ENCODE measurements at regions not wholly inside any gene's neighbourhood (a gene's known extent, or its start where the extent isn't known, plus 50 kb on each side); places are given as distances from the start of the nearest gene placed in this dataset.
"Not testable (repeated sequence)": the region's sequence is repeated elsewhere in the genome, so short reads cannot be mapped to it uniquely, and the experiment has no call there.

GRCh38 chr12:41680155-41680554 is 464.5 kb downstream of the GXYLT1 start:
- Histone ChIP-seq H3K36me3 (ENCODE audit: insufficient read depth) (no peaks in the 10 kb centered on the region), H3K4me3 (ENCODE audit: low read depth, low read length) (no peak overlapping the region), H3K4me1 (ENCODE audit: insufficient read depth) (no peaks in the 10 kb centered on the region), H3K27ac (ENCODE audit: low read depth) (no peak overlapping the region)
- WGBS = 88% methylated on average over 1 of the region's 1 CpG
- DNase-seq (ENCODE audit: extremely low spot score) = no peak

- Histone ChIP-seq H3K4me3 (ENCODE audit: low read depth, low read length) (no peak overlapping the region), H3K27ac (ENCODE audit: low read depth) (no peak overlapping the region), H3K4me1 (ENCODE audit: insufficient read depth) (no peaks in the 10 kb centered on the region), H3K36me3 (ENCODE audit: insufficient read depth) (no peaks in the 10 kb centered on the region)
- 21% methylated on average over 4 of the region's 4 CpGs for WGBS
- DNase-seq (ENCODE audit: extremely low spot score) = no peak
These were observed 475.6 kb downstream of the PDZRN4 start for GRCh38 chr12:41663598-41664265.

GRCh38 chr12:41661141-41661765 is 473.1 kb downstream of the PDZRN4 start:
- H3K4me1 ChIP-seq (ENCODE audit: insufficient read depth) = no peaks in the 10 kb centered on the region

GRCh38 chr12:41656454-41656853 is 468.3 kb downstream of the PDZRN4 start:
- H3K4me3 ChIP-seq (ENCODE audit: low read depth, low read length) = no peak overlapping the region
- no peaks in the 10 kb centered on the region for H3K4me1 ChIP-seq (ENCODE audit: insufficient read depth)
- no peaks in the 10 kb centered on the region for H3K36me3 ChIP-seq (ENCODE audit: insufficient read depth)
- no peak overlapping the region for H3K27ac ChIP-seq (ENCODE audit: low read depth)
- DNase-seq (ENCODE audit: extremely low spot score) = no peak
- WGBS = 67% methylated on average over 1 of the region's 1 CpG

More at GRCh38 chr12:41661141-41661765, 473.1 kb downstream of the PDZRN4 start:
- DNase-seq (ENCODE audit: extremely low spot score) = no peak
- Histone ChIP-seq H3K36me3 (ENCODE audit: insufficient read depth) (no peaks in the 10 kb centered on the region), H3K27ac (ENCODE audit: low read depth) (no peak overlapping the region), H3K4me3 (ENCODE audit: low read depth, low read length) (no peak overlapping the region)
- 77% methylated on average over 4 of the region's 4 CpGs for whole genome bisulfite sequencing

- Histone ChIP-seq H3K36me3 (ENCODE audit: insufficient read depth) (no peaks in the 10 kb centered on the region), H3K4me1 (ENCODE audit: insufficient read depth) (no peaks in the 10 kb centered on the region), H3K4me3 (ENCODE audit: low read depth, low read length) (no peak overlapping the region), H3K27ac (ENCODE audit: low read depth) (no peak overlapping the region)
- WGBS = 86% methylated on average over 7 of the region's 7 CpGs
- DNase-seq (ENCODE audit: extremely low spot score) = no peak
These were observed 465.5 kb downstream of the PDZRN4 start for GRCh38 chr12:41653386-41654326.

GRCh38 chr12:41652981-41653380 is 464.9 kb downstream of the PDZRN4 start:
- 84% methylated on average over 8 of the region's 8 CpGs for WGBS
- Histone ChIP-seq H3K27ac (ENCODE audit: low read depth) (no peak overlapping the region), H3K36me3 (ENCODE audit: insufficient read depth) (no peaks in the 10 kb centered on the region), H3K4me3 (ENCODE audit: low read depth, low read length) (no peak overlapping the region), H3K4me1 (ENCODE audit: insufficient read depth) (no peaks in the 10 kb centered on the region)
- DNase-seq (ENCODE audit: extremely low spot score) = no peak

GRCh38 chr12:41645624-41646023 is 457.5 kb downstream of the PDZRN4 start:
- Histone ChIP-seq H3K4me3 (ENCODE audit: low read depth, low read length) (no peak overlapping the region), H3K27ac (ENCODE audit: low read depth) (no peak overlapping the region), H3K36me3 (ENCODE audit: insufficient read depth) (no peaks in the 10 kb centered on the region), H3K4me1 (ENCODE audit: insufficient read depth) (no peaks in the 10 kb centered on the region)
- no peak for DNase-seq (ENCODE audit: extremely low spot score)
- 97% methylated on average over 1 of the region's 1 CpG for WGBS

- H3K4me1 ChIP-seq (ENCODE audit: insufficient read depth); DNase-seq (ENCODE audit: extremely low spot score); H3K27ac ChIP-seq (ENCODE audit: low read depth); H3K4me3 ChIP-seq (ENCODE audit: low read depth, low read length); H3K36me3 ChIP-seq (ENCODE audit: insufficient read depth): not testable (repeated sequence)
- 87% methylated on average over 11 of the region's 11 CpGs for WGBS
These were observed 454.7 kb downstream of the PDZRN4 start for GRCh38 chr12:41642808-41643207.

- Histone ChIP-seq H3K4me3 (ENCODE audit: low read depth, low read length) (no peak overlapping the region), H3K36me3 (ENCODE audit: insufficient read depth) (no peaks in the 10 kb centered on the region), H3K27ac (ENCODE audit: low read depth) (no peak overlapping the region), H3K4me1 (ENCODE audit: insufficient read depth) (no peaks in the 10 kb centered on the region)
- DNase-seq (ENCODE audit: extremely low spot score) = no peak
- WGBS = 76% methylated on average over 4 of the region's 4 CpGs
These were observed 448.5 kb downstream of the PDZRN4 start for GRCh38 chr12:41636653-41637052.

- H3K27ac ChIP-seq (ENCODE audit: low read depth) = no peak overlapping the region
- no peak overlapping the region for H3K4me3 ChIP-seq (ENCODE audit: low read depth, low read length)
- 44% methylated on average over 5 of the region's 5 CpGs for WGBS
These were observed 447.7 kb downstream of the PDZRN4 start for GRCh38 chr12:41635626-41636364.

GRCh38 chr12:41634091-41634490 is 446.0 kb downstream of the PDZRN4 start:
- DNase-seq (ENCODE audit: extremely low spot score) = no peak
- Histone ChIP-seq H3K4me1 (ENCODE audit: insufficient read depth) (no peaks in the 10 kb centered on the region), H3K27ac (ENCODE audit: low read depth) (no peak overlapping the region), H3K4me3 (ENCODE audit: low read depth, low read length) (no peak overlapping the region), H3K36me3 (ENCODE audit: insufficient read depth) (no peaks in the 10 kb centered on the region)
- WGBS = 84% methylated on average over 4 of the region's 4 CpGs

More at GRCh38 chr12:41635626-41636364, 447.7 kb downstream of the PDZRN4 start:
- Histone ChIP-seq H3K36me3 (ENCODE audit: insufficient read depth) (no peaks in the 10 kb centered on the region), H3K4me1 (ENCODE audit: insufficient read depth) (no peaks in the 10 kb centered on the region)
- no peak for DNase-seq (ENCODE audit: extremely low spot score)

- DNase-seq (ENCODE audit: extremely low spot score) = no peak
- H3K4me1 ChIP-seq (ENCODE audit: insufficient read depth) = no peaks in the 10 kb centered on the region
- no peaks in the 10 kb centered on the region for H3K36me3 ChIP-seq (ENCODE audit: insufficient read depth)
- 93% methylated on average over 1 of the region's 1 CpG for WGBS
- no peak overlapping the region for H3K4me3 ChIP-seq (ENCODE audit: low read depth, low read length)
- no peak overlapping the region for H3K27ac ChIP-seq (ENCODE audit: low read depth)
These were observed 441.5 kb downstream of the PDZRN4 start for GRCh38 chr12:41629611-41630010.

GRCh38 chr12:41627476-41627875 is 439.4 kb downstream of the PDZRN4 start:
- no peaks in the 10 kb centered on the region for H3K36me3 ChIP-seq (ENCODE audit: insufficient read depth)
- DNase-seq (ENCODE audit: extremely low spot score) = no peak
- no peak overlapping the region for H3K27ac ChIP-seq (ENCODE audit: low read depth)
- H3K4me3 ChIP-seq (ENCODE audit: low read depth, low read length) = no peak overlapping the region
- no peaks in the 10 kb centered on the region for H3K4me1 ChIP-seq (ENCODE audit: insufficient read depth)
- WGBS = 54% methylated on average over 5 of the region's 5 CpGs
